ENCODE measurements at regions not wholly inside any gene's neighbourhood (a gene's known extent, or its start where the extent isn't known, plus 50 kb on each side); places are given as distances from the start of the nearest gene placed in this dataset.
"Not testable (repeated sequence)": the region's sequence is repeated elsewhere in the genome, so short reads cannot be mapped to it uniquely, and the experiment has no call there.

GRCh38 chr11:126149759-126150625, 61.5 kb downstream of the RPUSD4 start:
- DNase-seq, result no peak

DNA sequence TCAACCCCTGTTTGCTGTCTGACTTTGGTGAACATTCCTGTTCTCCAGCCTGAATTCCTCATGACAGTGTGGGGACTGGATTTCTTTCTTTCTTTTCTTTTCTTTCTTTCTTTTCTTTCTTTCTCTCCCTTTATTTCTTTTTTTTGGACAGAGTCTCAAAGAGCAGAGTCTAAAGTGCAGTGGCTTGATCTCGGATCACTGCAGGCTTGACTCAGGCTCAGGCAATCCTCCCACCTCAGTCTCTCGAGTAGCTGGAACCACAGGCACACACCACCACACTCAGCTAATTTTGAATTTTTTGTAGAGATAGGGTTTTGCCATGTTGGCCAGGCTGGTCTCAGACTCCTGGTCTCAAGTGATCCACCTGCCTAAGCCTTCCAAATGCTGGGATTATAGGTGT, 63.1 kb downstream of the RPUSD4 start:
- DNase-seq, result no peak

GRCh38 chr11:126147208-126148111, 64.0 kb downstream of the RPUSD4 start:
- no peak for DNase-seq

GRCh38 chr11:126146454-126147192, 64.8 kb downstream of the RPUSD4 start:
- DNase-seq, result no peak

DNA sequence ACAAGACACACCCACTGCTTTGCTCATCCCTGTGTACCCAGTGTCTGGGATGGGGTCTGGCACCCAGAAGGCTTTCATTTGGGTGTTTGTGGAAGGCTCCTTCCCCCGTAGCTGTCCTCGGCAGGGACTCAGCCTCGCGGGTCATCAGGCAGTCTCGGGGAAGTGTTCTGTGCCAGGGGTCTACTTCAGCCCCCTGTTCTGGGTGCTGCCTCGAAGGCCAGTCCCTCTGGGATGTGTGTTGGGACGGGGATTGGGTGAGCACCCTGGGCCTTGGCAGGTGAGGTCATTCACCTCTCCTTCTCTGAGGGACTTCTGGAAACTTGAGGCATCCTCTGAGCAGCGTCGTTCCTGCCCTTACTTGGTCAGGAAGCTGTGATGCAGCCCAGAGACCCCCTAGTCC, 65.5 kb downstream of the RPUSD4 start:
- DNase-seq, result no peak

- DNase-seq, result not testable (repeated sequence)
Observed at GRCh38 chr11:126143491-126143890, 68.0 kb downstream of the RPUSD4 start.

DNA sequence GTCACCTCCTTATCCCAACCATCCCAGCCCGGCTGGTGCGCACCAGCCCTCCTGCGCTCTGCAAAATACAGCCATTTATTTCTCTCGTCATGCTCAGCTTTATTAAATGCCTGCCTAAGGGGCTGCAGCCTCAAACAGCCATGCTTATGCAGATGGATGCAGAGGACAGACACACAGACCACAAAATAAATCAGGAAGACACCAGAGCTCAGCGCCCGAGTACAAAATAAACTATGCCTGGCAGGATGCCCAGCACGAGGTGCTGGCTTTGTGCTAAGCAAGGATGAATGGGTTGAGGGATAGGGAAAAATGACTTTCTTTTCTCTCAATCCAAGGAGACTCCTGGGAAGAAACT, 70.5 kb downstream of the RPUSD4 start:
- DNase-seq, result no peak

DNA sequence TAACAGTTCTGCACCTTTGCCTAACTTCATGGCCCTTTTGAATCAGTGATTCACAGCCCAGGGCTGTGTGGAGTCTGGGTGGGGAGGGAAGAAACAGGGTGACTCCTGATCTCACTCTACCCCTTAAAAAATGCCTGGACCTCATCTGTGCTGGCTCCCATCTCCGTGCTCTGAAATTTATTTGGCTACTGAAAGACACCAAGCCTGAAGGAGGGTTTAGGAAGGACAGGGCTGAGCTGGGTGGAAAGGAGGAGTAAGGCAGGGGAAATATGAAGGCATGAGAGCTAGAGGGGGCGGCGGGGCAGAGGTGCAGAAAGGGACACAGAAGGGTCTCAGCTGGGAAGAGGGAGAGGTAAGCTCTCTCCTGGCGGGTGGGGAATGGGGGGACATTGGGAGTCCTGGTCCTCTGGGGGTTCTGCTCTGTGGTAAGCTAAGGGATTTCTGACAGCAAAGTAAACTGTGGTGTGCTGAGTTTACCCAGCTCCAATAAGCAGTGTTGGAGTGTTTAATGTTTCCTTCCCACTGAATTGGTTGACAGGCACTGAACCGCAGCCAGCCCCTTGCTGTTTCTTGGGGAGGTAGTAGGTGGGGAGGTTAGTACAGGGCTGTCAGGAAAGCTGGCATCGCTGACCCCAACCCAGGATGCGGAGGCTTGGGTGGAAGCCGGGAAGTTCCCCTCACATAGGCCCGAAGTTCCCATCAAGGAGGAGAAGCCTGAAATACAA, 71.1 kb downstream of the RPUSD4 start:
- no peak for DNase-seq

- DNase-seq, result no peak
Observed at GRCh38 chr11:126139111-126140091, 72.0 kb downstream of the RPUSD4 start.

DNA sequence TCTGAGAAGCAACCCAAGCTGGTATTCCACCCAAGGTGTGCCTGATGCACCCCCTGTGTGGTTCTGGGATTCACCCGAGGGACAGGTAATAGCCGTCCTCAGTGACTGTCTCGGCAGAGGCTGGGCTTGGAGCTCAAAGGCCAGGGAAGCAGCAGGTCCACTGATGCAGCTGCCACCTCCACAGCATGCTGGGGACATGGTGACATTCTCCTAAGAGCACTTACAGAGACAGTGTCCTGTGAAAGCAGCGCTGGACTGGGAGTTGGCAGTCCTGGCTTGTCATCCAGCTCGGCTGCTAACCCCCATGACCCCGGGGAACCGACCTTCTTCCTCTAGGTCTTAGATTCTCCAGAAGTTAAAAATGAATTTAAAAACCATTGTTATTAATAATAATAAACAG, 72.8 kb downstream of the RPUSD4 start:
- no peak for DNase-seq

GRCh38 chr11:126137136-126137535, 74.3 kb downstream of the RPUSD4 start:
- no peak for DNase-seq

DNA sequence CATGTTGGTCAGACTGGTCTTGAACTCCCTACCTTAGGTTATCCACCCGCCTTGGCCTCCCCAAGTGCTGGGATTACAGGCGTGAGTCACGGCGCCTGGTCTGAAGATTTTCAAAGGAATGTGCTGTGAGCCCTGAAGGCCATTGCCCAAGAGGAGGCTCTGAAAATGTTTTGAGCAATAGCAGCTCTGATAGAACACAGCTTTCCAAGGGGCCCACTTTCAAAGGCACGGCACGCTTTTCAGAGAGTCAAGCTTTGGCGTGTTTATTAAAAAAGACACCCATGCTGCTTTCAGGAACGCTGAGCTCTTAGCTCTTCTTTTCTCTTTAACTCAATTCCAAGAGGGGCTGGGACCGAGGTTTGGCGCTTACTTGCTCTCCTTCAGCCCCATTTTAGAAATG, 73.8 kb upstream of the CDON start:
- DNase-seq, result no peak

DNA sequence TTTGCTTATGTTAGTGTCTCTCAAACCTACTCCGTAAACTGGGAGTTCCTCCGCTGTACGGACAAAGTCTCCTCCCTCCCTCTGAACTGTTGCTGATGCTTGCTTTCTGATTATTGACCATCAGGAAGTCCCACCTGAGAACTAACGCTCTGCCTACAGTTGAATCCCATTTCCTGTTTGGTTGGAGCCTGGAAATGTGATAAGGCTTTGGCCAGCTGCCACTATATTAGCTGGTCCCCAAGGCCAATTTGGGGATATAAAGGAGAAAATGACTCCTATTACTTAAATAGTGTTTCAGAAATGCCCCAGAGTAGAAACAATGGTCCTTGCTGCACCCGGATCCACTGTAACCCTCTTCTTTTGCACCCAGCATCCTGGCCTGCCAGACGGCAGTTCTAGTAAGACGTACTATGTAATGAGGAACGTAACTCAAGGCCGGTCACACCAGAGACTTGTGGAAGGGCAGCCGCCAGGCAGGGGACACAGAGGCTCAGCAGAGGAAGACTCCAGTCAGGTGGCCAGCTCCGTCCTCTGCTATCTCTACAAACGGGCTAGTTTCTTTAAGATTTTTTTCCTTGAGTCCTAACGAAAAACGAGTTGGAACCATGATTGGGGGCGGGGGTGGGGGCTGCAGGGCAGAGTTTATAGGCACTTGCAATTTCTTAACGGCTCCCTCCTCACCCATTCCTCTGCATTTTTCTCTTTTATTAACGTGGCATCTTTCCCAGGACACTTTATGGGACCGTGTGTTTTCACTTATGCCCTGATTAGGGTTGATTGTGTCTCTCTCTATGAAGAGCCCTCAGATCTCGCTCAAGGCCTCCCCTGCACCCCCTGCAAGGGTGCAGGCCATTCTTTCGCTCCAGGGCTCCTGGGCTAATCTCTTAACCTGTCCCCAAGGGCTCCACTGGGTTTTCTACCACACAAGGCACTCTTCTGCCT, 72.8 kb upstream of the CDON start:
- DNase-seq, result no peak

DNA sequence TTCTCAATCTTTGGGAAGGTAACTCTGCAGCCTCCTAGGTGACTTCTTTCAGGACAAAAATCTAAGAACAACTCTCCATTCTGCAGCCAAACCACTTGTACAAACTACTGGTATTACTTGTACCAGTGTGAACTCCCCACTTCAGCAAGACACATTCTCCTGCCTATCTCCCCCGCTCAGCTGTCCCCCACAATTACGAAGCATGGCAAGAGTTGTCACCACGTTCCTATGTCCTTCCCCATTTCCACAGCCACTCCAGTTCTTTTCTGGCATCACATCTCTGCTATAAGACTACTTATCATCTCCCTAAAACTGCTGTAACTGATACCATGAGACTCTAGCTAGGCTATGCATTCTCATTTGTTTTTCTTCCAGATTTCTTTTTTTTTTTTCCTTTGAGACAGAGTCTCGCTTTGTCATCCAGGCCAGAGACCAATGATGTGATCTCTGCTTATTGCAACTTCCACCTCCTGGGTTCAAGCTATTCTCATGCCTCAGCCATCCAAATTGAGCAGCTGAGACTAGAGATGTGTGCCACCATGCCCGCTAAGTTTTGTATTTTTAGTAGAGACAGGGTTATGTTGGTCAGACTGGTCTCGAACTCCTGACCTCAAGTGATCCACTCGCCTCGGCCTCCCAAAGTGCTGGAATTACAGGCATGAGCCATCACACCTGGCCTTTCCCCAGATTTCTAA, 71.9 kb upstream of the CDON start:
- DNase-seq, result no peak

DNA sequence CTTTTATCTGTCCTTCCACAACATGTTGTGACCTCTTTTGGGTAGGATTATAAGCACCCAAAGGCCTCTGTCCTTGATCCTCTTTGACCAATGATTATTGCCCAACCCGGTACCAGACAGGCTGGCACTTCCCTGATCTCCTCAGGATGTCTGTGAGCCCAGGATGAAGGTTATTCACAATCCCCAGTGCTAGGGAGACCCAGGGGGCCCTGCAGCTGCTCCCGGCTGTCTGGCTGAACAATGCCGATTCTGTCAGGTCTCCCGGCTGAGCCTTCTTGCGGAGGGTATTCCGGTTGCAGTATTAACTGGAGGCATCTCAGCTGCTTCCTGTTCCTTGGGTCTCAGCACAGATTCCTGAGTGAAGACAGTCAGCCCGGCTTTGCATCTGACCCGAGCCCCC, 71.2 kb upstream of the CDON start:
- DNase-seq, result no peak

GRCh38 chr11:126132319-126132718, 69.7 kb upstream of the CDON start:
- no peak for DNase-seq

DNA sequence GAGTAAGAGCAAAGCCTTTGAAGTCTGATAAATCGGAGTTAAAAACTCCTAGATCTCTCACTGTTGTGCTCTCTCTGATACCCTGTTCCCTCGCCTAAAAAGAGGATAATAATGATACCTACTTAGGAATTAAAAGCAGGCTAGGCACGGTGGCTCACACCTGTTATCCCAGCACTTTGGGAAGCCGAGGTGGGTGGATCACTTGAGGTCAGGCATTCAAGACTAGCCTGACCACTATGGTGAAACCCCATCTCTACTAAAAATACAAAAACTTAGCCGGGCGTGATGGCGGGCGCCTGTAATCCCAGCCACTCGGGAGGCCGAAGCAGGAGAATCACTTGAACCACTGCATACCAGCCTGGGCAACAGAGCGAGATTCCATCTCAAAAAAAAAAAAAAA, 68.1 kb upstream of the CDON start:
- DNase-seq, result not testable (repeated sequence)

DNA sequence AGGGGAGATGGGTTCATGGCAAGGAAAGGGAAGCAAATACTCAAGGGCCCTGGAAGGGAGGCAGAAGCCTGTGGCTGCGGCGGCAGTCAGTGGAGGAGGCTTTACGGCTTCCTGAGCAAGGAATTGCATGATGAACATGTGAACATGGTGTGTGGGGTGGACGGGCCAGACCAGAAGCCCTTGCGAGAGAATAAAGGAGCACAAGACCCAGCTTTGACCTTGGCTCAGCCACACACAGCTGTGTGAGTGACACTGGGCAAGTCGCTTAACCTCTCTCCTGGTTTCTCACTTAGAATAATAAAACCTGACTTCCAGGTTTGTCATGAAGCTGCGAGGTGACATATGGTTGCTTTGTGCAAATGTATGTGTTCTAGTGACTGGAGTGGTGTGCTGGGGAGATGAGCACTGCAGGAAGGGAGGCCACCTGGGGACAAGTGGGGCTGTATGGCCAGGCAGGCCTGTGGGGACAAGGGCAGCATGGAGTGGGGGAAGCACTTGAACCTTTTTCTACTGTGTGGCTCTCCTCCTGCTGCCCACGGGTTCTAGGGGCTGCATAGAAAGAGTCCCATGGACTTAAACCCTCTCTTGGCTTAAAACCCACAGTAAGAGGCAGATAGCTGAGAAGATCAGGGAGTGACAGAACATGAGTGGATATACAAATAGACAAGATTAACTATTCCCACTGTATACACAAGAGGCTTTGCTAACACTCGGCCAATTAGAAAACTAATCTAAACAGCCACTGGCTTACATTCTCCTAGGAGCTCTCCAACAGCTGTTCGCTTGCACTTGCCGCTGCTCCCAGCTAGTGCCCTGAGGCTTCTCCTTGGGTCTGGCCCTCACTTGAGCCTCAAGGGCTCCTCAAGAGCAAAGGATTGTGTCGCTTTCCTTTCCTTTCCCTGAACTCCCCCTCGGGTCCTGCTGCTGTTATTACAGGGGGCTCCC, 67.3 kb upstream of the CDON start:
- no peak for DNase-seq

Data from T-helper 2 cell (primary cell).